ENCODE measurements at regions not wholly inside any gene's neighbourhood (a gene's known extent, or its start where the extent isn't known, plus 50 kb on each side); places are given as distances from the start of the nearest gene placed in this dataset.

DNA sequence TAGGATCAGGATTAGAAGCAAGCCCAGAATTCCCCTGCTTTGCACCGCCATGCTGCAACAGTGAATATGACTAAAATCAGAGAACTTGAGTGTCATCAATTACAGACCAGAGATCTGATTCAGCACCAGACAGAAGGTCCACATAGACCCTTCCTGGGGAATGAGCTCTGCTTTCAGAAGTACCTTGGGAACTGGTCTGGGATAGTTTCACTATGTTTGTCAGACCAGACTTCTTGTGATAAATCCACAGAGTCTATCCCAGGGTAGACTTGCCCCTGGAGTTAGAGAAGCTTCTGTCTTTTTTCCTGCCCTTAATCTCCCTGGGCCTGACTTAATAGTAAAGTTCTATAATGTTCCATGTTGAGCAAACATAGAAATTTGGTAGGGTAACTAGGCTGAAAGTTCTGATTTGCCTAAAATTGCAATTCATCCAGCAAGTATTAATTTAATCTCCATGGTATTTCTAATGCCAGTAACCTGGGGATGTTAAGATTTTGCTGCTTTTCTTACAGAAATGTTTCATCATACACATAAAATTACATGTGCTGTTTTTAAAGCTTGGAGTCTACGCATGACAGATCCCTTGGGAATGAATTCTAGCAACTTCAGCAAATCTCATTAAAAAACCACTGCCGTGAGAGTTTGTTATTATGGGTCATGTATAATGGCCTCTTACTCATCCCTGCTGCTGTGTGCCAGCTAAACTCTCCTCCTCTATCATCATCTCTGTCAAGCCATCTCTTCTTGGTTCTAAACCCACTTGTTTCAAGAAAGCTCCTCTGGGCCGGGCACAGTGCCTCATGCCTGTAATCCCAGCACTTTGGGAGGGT lies 61.3 kb upstream of the METAP2 start:
- no peak for TF ChIP-seq POLR2A (IDR thresholded peaks at IDR 0.05)
- no peak for TF ChIP-seq POLR2AphosphoS5 (IDR thresholded peaks at IDR 0.05)
